K562 (cell line): ENCODE measurements at regions not wholly inside any gene's neighbourhood (a gene's known extent, or its start where the extent isn't known, plus 50 kb on each side); places are given as distances from the start of the nearest gene placed in this dataset.

ENCODE experiments used
- CEBPZ ChIP-seq: fragments of 150-350 bp; IDR thresholded peaks from 2 replicates; pipeline ENCODE4 v1.6.1; 2014; ENCODE audit warnings: low read depth, mild to moderate bottlenecking, low read length, borderline replicate concordance
- CTBP1 ChIP-seq: fragments of 450-650 bp; IDR thresholded peaks from 2 replicates; pipeline ENCODE4 v1.6.1; 2016; ENCODE audit warnings: borderline replicate concordance
- EZH2 ChIP-seq: IDR thresholded peaks from 2 replicates; pipeline ENCODE4 v1.6.1; 2012; ENCODE audit warnings: low read depth, mild to moderate bottlenecking, inconsistent platforms, low read length, borderline replicate concordance
- FUS ChIP-seq: fragments of 200-400 bp; formaldehyde crosslinking; optimal IDR thresholded peaks from 2 replicates; pipeline ENCODE3; 2017; ENCODE audit warnings: low read depth, low read length
- HIVEP1 ChIP-seq: fragments of 250-450 bp; sonication (Bioruptor Pico); IDR thresholded peaks from 2 replicates; pipeline ENCODE4 v1.4.0; 2020; ENCODE audit warnings: mild to moderate bottlenecking
- HNRNPL ChIP-seq: fragments of 200-400 bp; formaldehyde crosslinking; IDR thresholded peaks from 2 replicates; pipeline ENCODE4 v1.6.1; 2017; ENCODE audit warnings: low read depth, mild to moderate bottlenecking, low read length
- KDM2B ChIP-seq: fragments of 250-450 bp; sonication (Bioruptor Pico); IDR thresholded peaks from 2 replicates; pipeline ENCODE4 v1.8.0; 2021; ENCODE audit warnings: mild to moderate bottlenecking, moderate library complexity
- L3MBTL2 ChIP-seq: fragments of 450-650 bp; IDR thresholded peaks from 2 replicates; pipeline ENCODE4 v1.6.1; 2016; ENCODE audit warnings: mild to moderate bottlenecking, moderate library complexity
- NBN ChIP-seq: fragments of 450-650 bp; IDR thresholded peaks from 2 replicates; pipeline ENCODE4 v1.6.1; 2016; ENCODE audit warnings: low read depth, mild to moderate bottlenecking
- POLR2B ChIP-seq: fragments of 450-650 bp; IDR thresholded peaks from 2 replicates; pipeline ENCODE4 v1.6.1; 2018; ENCODE audit warnings: low read depth; ENCODE audit not compliant: partially characterized antibody
- POLR2H ChIP-seq: IDR thresholded peaks from 2 replicates; pipeline ENCODE4 v1.6.1; 2016; ENCODE audit warnings: missing genetic modification characterization, low read depth, mild to moderate bottlenecking, control low read depth, missing compliant biosample characterization, moderate library complexity
- PPARD ChIP-seq: fragments of 250-450 bp; sonication (Bioruptor Pico); IDR thresholded peaks from 2 replicates; pipeline ENCODE4 v1.8.0; 2022; ENCODE audit warnings: inconsistent platforms, mild to moderate bottlenecking, moderate library complexity
- PTBP1 ChIP-seq: fragments of 200-400 bp; formaldehyde crosslinking; IDR thresholded peaks from 2 replicates; pipeline ENCODE4 v1.6.1; 2017; ENCODE audit warnings: low read depth, low read length
- TARDBP ChIP-seq: fragments of 450-650 bp; IDR thresholded peaks from 2 replicates; pipeline ENCODE4 v1.6.1; 2016
- TEAD2 ChIP-seq: fragments of 450-650 bp; IDR thresholded peaks from 2 replicates; pipeline ENCODE4 v1.6.1; 2016; ENCODE audit warnings: missing genetic modification characterization, control low read depth, missing compliant biosample characterization
- ZBTB7A ChIP-seq: IDR thresholded peaks from 2 replicates; pipeline ENCODE4 v1.6.1; 2011; ENCODE audit warnings: low read depth, mild to moderate bottlenecking, low read length, moderate library complexity, borderline replicate concordance; ENCODE audit not compliant: control insufficient read depth
- ZNF3 ChIP-seq: fragments of 250-450 bp; sonication (Bioruptor Pico); IDR thresholded peaks from 2 replicates; pipeline ENCODE4 v1.5.0; 2021; ENCODE audit warnings: mild to moderate bottlenecking, moderate library complexity
- TF ChIP-seq, protein P1 (sequence below): fragments of 450-650 bp; IDR thresholded peaks from 2 replicates; pipeline ENCODE4 v1.6.1; 2016; ENCODE audit warnings: mild to moderate bottlenecking
- TF ChIP-seq, protein P2 (sequence below): fragments of 250-450 bp; sonication (Bioruptor Pico); IDR thresholded peaks from 2 replicates; pipeline ENCODE4 v1.8.0; 2021; ENCODE audit warnings: mild to moderate bottlenecking, moderate library complexity

GRCh38 chr3:194070634-194071409 is 65.1 kb upstream of the HES1 start (continued):
- TF ChIP-seq, protein P1, sequence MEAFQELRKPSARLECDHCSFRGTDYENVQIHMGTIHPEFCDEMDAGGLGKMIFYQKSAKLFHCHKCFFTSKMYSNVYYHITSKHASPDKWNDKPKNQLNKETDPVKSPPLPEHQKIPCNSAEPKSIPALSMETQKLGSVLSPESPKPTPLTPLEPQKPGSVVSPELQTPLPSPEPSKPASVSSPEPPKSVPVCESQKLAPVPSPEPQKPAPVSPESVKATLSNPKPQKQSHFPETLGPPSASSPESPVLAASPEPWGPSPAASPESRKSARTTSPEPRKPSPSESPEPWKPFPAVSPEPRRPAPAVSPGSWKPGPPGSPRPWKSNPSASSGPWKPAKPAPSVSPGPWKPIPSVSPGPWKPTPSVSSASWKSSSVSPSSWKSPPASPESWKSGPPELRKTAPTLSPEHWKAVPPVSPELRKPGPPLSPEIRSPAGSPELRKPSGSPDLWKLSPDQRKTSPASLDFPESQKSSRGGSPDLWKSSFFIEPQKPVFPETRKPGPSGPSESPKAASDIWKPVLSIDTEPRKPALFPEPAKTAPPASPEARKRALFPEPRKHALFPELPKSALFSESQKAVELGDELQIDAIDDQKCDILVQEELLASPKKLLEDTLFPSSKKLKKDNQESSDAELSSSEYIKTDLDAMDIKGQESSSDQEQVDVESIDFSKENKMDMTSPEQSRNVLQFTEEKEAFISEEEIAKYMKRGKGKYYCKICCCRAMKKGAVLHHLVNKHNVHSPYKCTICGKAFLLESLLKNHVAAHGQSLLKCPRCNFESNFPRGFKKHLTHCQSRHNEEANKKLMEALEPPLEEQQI: peak; percentile 23; the same call in 1 of the 2 replicates
- TF ChIP-seq, protein P2, sequence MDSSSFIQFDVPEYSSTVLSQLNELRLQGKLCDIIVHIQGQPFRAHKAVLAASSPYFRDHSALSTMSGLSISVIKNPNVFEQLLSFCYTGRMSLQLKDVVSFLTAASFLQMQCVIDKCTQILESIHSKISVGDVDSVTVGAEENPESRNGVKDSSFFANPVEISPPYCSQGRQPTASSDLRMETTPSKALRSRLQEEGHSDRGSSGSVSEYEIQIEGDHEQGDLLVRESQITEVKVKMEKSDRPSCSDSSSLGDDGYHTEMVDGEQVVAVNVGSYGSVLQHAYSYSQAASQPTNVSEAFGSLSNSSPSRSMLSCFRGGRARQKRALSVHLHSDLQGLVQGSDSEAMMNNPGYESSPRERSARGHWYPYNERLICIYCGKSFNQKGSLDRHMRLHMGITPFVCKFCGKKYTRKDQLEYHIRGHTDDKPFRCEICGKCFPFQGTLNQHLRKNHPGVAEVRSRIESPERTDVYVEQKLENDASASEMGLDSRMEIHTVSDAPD (CRISPR knock-in tag): no peak
- TF ChIP-seq POLR2B (no peak), ZNF3 (CRISPR knock-in tag) (no peak), HNRNPL (peak; percentile 43; the same call in 1 of the 2 replicates), CEBPZ (no peak), TARDBP (no peak), PPARD (CRISPR knock-in tag) (no peak), HIVEP1 (CRISPR knock-in tag) (no peak), FUS (no peak), CTBP1 (peak; percentile 44; the same call in 1 of the 2 replicates), TEAD2 (tag) (no peak), PTBP1 (no peak), ZBTB7A (peak; percentile 51), NBN (0 out of 2 replicates have a peak, but pooled peaks have one; percentile 20), EZH2 (no peak), L3MBTL2 (peak; percentile 98), KDM2B (CRISPR knock-in tag) (no peak), POLR2H (tag) (no peak)
